ENCODE measurements at regions not wholly inside any gene's neighbourhood (a gene's known extent, or its start where the extent isn't known, plus 50 kb on each side); places are given as distances from the start of the nearest gene placed in this dataset.
"Not testable (repeated sequence)": the region's sequence is repeated elsewhere in the genome, so short reads cannot be mapped to it uniquely, and the experiment has no call there.

GRCh38 chr6:68575765-68576439 lies 59.2 kb upstream of the ADGRB3 start:
- no peak for DNase-seq

- no peak for DNase-seq
Measured at GRCh38 chr6:68572975-68573374, 62.1 kb upstream of the ADGRB3 start.

GRCh38 chr6:68572525-68572924 lies 62.6 kb upstream of the ADGRB3 start:
- DNase-seq = peak; percentile 11

GRCh38 chr6:68559716-68560115 lies 75.4 kb upstream of the ADGRB3 start:
- DNase-seq = no peak

GRCh38 chr6:68559070-68559469 lies 76.0 kb upstream of the ADGRB3 start:
- DNase-seq = no peak

- no peak for DNase-seq
Measured at GRCh38 chr6:68546620-68547019, 88.5 kb upstream of the ADGRB3 start.

- DNase-seq = no peak
Measured at GRCh38 chr6:68544450-68544849, 90.6 kb upstream of the ADGRB3 start.

- no peak for DNase-seq
Measured at GRCh38 chr6:68533339-68533795, 101.7 kb upstream of the ADGRB3 start.

- DNase-seq = no peak
Measured at GRCh38 chr6:68527691-68528090, 107.4 kb upstream of the ADGRB3 start.

- DNase-seq = no peak
Measured at GRCh38 chr6:68506911-68507310, 128.2 kb upstream of the ADGRB3 start.

- DNase-seq = no peak
Measured at GRCh38 chr6:68502946-68503345, 132.1 kb upstream of the ADGRB3 start.

- DNase-seq = no peak
Measured at GRCh38 chr6:68497927-68498326, 137.2 kb upstream of the ADGRB3 start.

- not testable (repeated sequence) for DNase-seq
Measured at GRCh38 chr6:68494880-68495279, 140.2 kb upstream of the ADGRB3 start.

- DNase-seq = no peak
Measured at GRCh38 chr6:68476611-68477010, 158.5 kb upstream of the ADGRB3 start.

- DNase-seq = no peak
Measured at GRCh38 chr6:68473433-68474210, 161.5 kb upstream of the ADGRB3 start.

- DNase-seq = no peak
Measured at GRCh38 chr6:68468244-68468884, 166.7 kb upstream of the ADGRB3 start.

- no peak for DNase-seq
Measured at GRCh38 chr6:68458447-68458846, 176.6 kb upstream of the ADGRB3 start.

- DNase-seq = no peak
Measured at GRCh38 chr6:68447112-68447511, 188.0 kb upstream of the ADGRB3 start.

GRCh38 chr6:68445926-68446325 lies 189.2 kb upstream of the ADGRB3 start:
- DNase-seq = no peak

GRCh38 chr6:68443704-68444103 lies 191.4 kb upstream of the ADGRB3 start:
- DNase-seq = no peak

- DNase-seq = no peak
Measured at GRCh38 chr6:68427630-68428029, 207.5 kb upstream of the ADGRB3 start.

- DNase-seq = no peak
Measured at GRCh38 chr6:68410021-68410420, 225.1 kb upstream of the ADGRB3 start.

GRCh38 chr6:68400396-68400795 lies 234.7 kb upstream of the ADGRB3 start:
- DNase-seq = no peak

- no peak for DNase-seq
Measured at GRCh38 chr6:68391953-68392352, 243.1 kb upstream of the ADGRB3 start.

Data from SHP77 treated with DMSO at 0.1 percent for 48 hours (cell line).